GM13977 (cell line): ENCODE measurements at regions not wholly inside any gene's neighbourhood (a gene's known extent, or its start where the extent isn't known, plus 50 kb on each side); places are given as distances from the start of the nearest gene placed in this dataset.

Experiments used
- DNase-seq: peaks from one replicate; pipeline ENCODE4 v3.0.0; 2012; ENCODE audit warnings: low spot score
- CTCF ChIP-seq: IDR thresholded peaks from 2 replicates; pipeline ENCODE4 v1.5.1; 2012; ENCODE audit warnings: mild to moderate bottlenecking, control low read depth; ENCODE audit not compliant: insufficient read depth; ENCODE audit errors: extremely low read depth, missing control alignments
- in situ Hi-C: fragments of 300-500 bp; cut with MboI; formaldehyde crosslinking; loops from one replicate; pipeline ENCODE4 v1.12.0; 2022; ENCODE audit warnings: low sequenced_read_pairs, low pct_unique_long_range_greater_than_20kb, mixed read lengths, inconsistent platforms; ENCODE audit not compliant: unreplicated experiment

- in situ Hi-C loops = no loop called here
- no peak for DNase-seq
- no peak for TF ChIP-seq CTCF
Measured at GRCh38 chrX:37904833-37905232, 57.5 kb upstream of the DYNLT3 start.

DNA sequence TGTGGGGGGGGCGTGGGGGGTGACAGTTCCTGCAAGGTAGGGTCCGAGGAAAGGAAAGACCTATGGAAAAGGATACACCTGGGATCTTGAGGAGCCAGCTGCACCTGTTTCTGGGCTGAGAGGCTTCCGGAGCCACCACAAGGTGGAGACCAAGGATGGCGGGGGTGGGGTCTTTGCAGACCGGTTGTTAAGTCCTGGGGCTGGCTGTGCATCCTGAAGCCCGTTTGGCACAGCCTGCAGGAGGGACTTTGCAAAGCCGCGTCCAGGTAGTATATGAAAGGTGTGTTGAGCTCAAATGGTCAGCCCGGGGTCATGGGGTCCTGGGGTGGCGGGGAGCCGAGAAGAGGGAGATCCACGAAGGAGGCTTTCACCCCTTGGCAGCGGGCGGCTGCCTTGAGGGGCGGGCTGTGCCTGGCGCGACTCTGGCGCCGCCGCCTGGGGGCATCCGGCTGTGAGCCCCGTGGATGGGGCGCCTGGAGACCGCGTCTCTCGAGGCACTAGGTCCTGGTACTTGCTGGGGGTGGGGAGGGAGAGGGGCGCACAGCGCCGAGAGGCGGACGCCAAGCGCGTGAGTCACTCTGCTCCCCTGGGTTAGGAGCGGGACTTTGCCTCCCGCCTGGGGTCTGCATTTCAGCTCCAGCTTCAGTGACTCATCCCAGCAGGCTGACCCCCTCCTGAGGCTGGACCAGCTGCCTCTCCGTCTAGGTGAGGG, 58.2 kb upstream of the DYNLT3 start:
- in situ Hi-C loops = no loop called here
- TF ChIP-seq CTCF = peak; percentile 3
- DNase-seq = no peak

DNA sequence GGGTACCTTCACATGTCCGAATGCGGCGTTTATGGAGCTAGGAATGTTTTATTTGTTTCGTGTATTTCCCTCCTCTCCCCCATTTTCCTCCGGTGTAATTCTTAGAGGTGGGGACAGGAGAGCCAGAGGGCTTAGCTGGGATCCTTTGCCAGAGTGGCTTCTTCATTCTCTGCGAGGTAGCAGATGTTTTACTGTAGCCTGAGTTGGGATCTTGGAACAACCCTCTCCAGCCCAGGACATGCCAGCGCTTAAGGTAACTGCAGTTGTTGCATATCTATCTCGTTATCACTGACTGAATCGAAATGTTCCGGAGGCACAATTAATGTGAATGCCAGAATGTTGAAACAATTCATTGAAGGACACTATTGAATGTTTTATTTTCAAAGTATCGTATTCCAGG, 59.0 kb upstream of the DYNLT3 start:
- in situ Hi-C loops = no loop called here
- no peak for TF ChIP-seq CTCF

GRCh38 chrX:37910186-37910585, 62.8 kb upstream of the DYNLT3 start:
- in situ Hi-C loops = no loop called here
- no peak for TF ChIP-seq CTCF
- no peak for DNase-seq

More for the DNA sequence above, 59.0 kb upstream of the DYNLT3 start:
- DNase-seq = no peak

GRCh38 chrX:37912304-37912703, 64.9 kb upstream of the DYNLT3 start:
- TF ChIP-seq CTCF = no peak
- in situ Hi-C loops = no loop called here
- DNase-seq = no peak

- in situ Hi-C loops = no loop called here
- no peak for TF ChIP-seq CTCF
- DNase-seq = no peak
Measured at GRCh38 chrX:37912777-37913176, 65.4 kb upstream of the DYNLT3 start.

GRCh38 chrX:37918168-37918567, 70.8 kb upstream of the DYNLT3 start:
- TF ChIP-seq CTCF = no peak
- in situ Hi-C loops = no loop called here
- no peak for DNase-seq
